ENCODE measurements at regions not wholly inside any gene's neighbourhood (a gene's known extent, or its start where the extent isn't known, plus 50 kb on each side); places are given as distances from the start of the nearest gene placed in this dataset.

- no peak for TF ChIP-seq POLR2A (IDR thresholded peaks at IDR 0.05)
- TF ChIP-seq, protein P1, sequence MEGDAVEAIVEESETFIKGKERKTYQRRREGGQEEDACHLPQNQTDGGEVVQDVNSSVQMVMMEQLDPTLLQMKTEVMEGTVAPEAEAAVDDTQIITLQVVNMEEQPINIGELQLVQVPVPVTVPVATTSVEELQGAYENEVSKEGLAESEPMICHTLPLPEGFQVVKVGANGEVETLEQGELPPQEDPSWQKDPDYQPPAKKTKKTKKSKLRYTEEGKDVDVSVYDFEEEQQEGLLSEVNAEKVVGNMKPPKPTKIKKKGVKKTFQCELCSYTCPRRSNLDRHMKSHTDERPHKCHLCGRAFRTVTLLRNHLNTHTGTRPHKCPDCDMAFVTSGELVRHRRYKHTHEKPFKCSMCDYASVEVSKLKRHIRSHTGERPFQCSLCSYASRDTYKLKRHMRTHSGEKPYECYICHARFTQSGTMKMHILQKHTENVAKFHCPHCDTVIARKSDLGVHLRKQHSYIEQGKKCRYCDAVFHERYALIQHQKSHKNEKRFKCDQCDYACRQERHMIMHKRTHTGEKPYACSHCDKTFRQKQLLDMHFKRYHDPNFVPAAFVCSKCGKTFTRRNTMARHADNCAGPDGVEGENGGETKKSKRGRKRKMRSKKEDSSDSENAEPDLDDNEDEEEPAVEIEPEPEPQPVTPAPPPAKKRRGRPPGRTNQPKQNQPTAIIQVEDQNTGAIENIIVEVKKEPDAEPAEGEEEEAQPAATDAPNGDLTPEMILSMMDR (IDR thresholded peaks at IDR 0.05): no peak
Observed at GRCh38 chr20:52041966-52042365, 149.6 kb downstream of the ZFP64 start.

All from body of pancreas (tissue), 4 donors.